Cardiac muscle cell (in vitro differentiated cells and primary cell): ENCODE measurements at regions not wholly inside any gene's neighbourhood (a gene's known extent, or its start where the extent isn't known, plus 50 kb on each side); places are given as distances from the start of the nearest gene placed in this dataset.

Experiments used
- DNase-seq, 2 donors: peaks; one replicate each; pipeline versions ENCODE4 v3.0.0 to v3.0.0-alpha.2; 2010 to 2017; ENCODE audit warnings: low read depth in 1 of 2, low spot score in 1 of 2
- H3K27ac ChIP-seq: fragments of 200-600 bp; sonication (generic); 2 replicates; pipeline ENCODE4 v1.5.1; 2016
- H3K27me3 ChIP-seq: fragments of 200-600 bp; sonication (generic); 2 replicates; pipeline ENCODE4 v1.6.0; 2016; ENCODE audit warnings: control low read depth
- H3K36me3 ChIP-seq: fragments of 200-600 bp; sonication (generic); 2 replicates; pipeline ENCODE4 v1.5.1; 2016; ENCODE audit warnings: control low read depth
- H3K4me1 ChIP-seq: fragments of 200-600 bp; sonication (generic); 2 replicates; pipeline ENCODE4 v1.8.1; 2017; ENCODE audit warnings: low read depth, mild to moderate bottlenecking, mixed run types
- H3K4me3 ChIP-seq: fragments of 200-600 bp; sonication (generic); 2 replicates; pipeline ENCODE4 v1.5.1; 2016; ENCODE audit warnings: mild to moderate bottlenecking
- H3K9me3 ChIP-seq: fragments of 200-600 bp; sonication (generic); 2 replicates; pipeline ENCODE4 v1.5.1; 2017; ENCODE audit warnings: low read depth, mild to moderate bottlenecking, control low read depth
- TF ChIP-seq, protein P1 (sequence below): IDR thresholded peaks from 2 replicates; pipeline ENCODE4 v1.5.1; 2012; ENCODE audit warnings: low read depth, mild to moderate bottlenecking, low read length

- no peak for DNase-seq
- no peaks in the 10 kb centered on the region for H3K4me1 ChIP-seq
- no peaks in the 10 kb centered on the region for H3K27me3 ChIP-seq
- no peak overlapping the region for H3K27ac ChIP-seq
- H3K4me3 ChIP-seq: no peak overlapping the region
- TF ChIP-seq, protein P1, sequence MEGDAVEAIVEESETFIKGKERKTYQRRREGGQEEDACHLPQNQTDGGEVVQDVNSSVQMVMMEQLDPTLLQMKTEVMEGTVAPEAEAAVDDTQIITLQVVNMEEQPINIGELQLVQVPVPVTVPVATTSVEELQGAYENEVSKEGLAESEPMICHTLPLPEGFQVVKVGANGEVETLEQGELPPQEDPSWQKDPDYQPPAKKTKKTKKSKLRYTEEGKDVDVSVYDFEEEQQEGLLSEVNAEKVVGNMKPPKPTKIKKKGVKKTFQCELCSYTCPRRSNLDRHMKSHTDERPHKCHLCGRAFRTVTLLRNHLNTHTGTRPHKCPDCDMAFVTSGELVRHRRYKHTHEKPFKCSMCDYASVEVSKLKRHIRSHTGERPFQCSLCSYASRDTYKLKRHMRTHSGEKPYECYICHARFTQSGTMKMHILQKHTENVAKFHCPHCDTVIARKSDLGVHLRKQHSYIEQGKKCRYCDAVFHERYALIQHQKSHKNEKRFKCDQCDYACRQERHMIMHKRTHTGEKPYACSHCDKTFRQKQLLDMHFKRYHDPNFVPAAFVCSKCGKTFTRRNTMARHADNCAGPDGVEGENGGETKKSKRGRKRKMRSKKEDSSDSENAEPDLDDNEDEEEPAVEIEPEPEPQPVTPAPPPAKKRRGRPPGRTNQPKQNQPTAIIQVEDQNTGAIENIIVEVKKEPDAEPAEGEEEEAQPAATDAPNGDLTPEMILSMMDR: no peak
- H3K36me3 ChIP-seq: no peaks in the 10 kb centered on the region
- H3K9me3 ChIP-seq: no peaks in the 10 kb centered on the region
These were observed 1362.8 kb downstream of the SLITRK5 start for GRCh38 chr13:89034015-89034414.

- Histone ChIP-seq H3K36me3 (no peaks in the 10 kb centered on the region), H3K9me3 (no peaks in the 10 kb centered on the region), H3K4me3 (no peak overlapping the region), H3K4me1 (no peaks in the 10 kb centered on the region), H3K27me3 (no peaks in the 10 kb centered on the region), H3K27ac (no peak overlapping the region)
- no peak for DNase-seq
- TF ChIP-seq, protein P1: no peak
These were observed 1381.5 kb downstream of the SLITRK5 start for GRCh38 chr13:89052699-89053098.

GRCh38 chr13:89053418-89053817 is 1382.2 kb downstream of the SLITRK5 start:
- no peaks in the 10 kb centered on the region for H3K9me3 ChIP-seq
- H3K27me3 ChIP-seq: no peaks in the 10 kb centered on the region
- DNase-seq: no peak
- TF ChIP-seq, protein P1: no peak
- no peaks in the 10 kb centered on the region for H3K36me3 ChIP-seq
- H3K4me3 ChIP-seq: no peak overlapping the region
- H3K4me1 ChIP-seq: no peaks in the 10 kb centered on the region
- H3K27ac ChIP-seq: no peak overlapping the region

GRCh38 chr13:89057274-89057673 is 1386.1 kb downstream of the SLITRK5 start:
- Histone ChIP-seq H3K4me3 (no peak overlapping the region), H3K36me3 (no peaks in the 10 kb centered on the region), H3K27ac (no peak overlapping the region), H3K4me1 (no peaks in the 10 kb centered on the region), H3K9me3 (no peaks in the 10 kb centered on the region), H3K27me3 (no peaks in the 10 kb centered on the region)
- TF ChIP-seq, protein P1: no peak
- no peak for DNase-seq

DNA sequence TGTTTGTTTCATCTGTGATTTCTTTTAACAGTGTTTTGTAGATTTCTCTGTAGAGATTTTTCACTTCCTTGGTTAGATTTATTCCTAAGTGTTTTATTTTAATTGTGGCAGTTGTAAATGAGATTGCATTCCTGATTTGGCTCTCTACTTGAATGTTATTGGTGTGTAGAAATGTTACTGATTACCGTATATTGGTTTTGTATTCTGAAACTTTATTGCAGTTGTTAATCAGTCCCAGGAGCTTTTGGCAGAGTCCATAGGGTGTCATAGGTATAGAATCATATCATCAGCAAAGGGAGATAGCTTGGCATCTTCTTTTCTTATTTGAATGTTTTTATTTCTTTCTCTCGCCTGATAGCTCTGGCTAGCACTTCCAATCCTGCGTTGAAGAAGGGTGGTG is 1386.7 kb downstream of the SLITRK5 start:
- Histone ChIP-seq H3K27me3 (no peaks in the 10 kb centered on the region), H3K9me3 (no peaks in the 10 kb centered on the region), H3K4me3 (no peak overlapping the region), H3K36me3 (no peaks in the 10 kb centered on the region), H3K27ac (no peak overlapping the region), H3K4me1 (no peaks in the 10 kb centered on the region)
- TF ChIP-seq, protein P1: no peak
- DNase-seq: no peak

- H3K27ac ChIP-seq: no peak overlapping the region
These were observed 1390.7 kb downstream of the SLITRK5 start for GRCh38 chr13:89061821-89062220.

More at GRCh38 chr13:89061821-89062220, 1390.7 kb downstream of the SLITRK5 start:
- Histone ChIP-seq H3K27me3 (no peaks in the 10 kb centered on the region), H3K4me3 (no peak overlapping the region), H3K4me1 (no peaks in the 10 kb centered on the region), H3K36me3 (no peaks in the 10 kb centered on the region), H3K9me3 (no peaks in the 10 kb centered on the region)
- TF ChIP-seq, protein P1: no peak
- DNase-seq: no peak
